Type B pancreatic cell (in vitro differentiated cells): ENCODE measurements at regions not wholly inside any gene's neighbourhood (a gene's known extent, or its start where the extent isn't known, plus 50 kb on each side); places are given as distances from the start of the nearest gene placed in this dataset.

Experiments used
- DNase-seq: peaks from one replicate; pipeline ENCODE4 v3.0.0; 2021; ENCODE audit warnings: mixed read lengths; ENCODE audit not compliant: unreplicated experiment; ENCODE audit errors: extremely low spot score
- H3K27ac Mint-ChIP-seq: 2 replicates; pipeline ENCODE4 v1.8.0; 2021; ENCODE audit warnings: mild to moderate bottlenecking, mixed read lengths
- H3K27me3 Mint-ChIP-seq: 2 replicates; pipeline ENCODE4 v1.8.0; 2021; ENCODE audit warnings: mixed read lengths
- H3K36me3 Mint-ChIP-seq: 2 replicates; pipeline ENCODE4 v1.8.0; 2021; ENCODE audit warnings: mixed read lengths
- H3K4me1 Mint-ChIP-seq: one replicate; pipeline ENCODE4 v1.8.0; 2021; ENCODE audit warnings: mixed read lengths; ENCODE audit not compliant: unreplicated experiment
- H3K4me3 Mint-ChIP-seq: 2 replicates; pipeline ENCODE4 v1.8.0; 2021; ENCODE audit warnings: mild to moderate bottlenecking, mixed read lengths
- H3K9me3 Mint-ChIP-seq: 2 replicates; pipeline ENCODE4 v1.8.0; 2021; ENCODE audit warnings: mixed read lengths
- CTCF ChIP-seq: fragments of 200-600 bp; sonication (generic); conservative IDR thresholded peaks from 2 replicates; pipeline ENCODE4 v1.5.0; 2021; ENCODE audit warnings: antibody characterized with exemption, mild to moderate bottlenecking

- peaks cover 9% of the 10 kb centered on the region for H3K27me3 Mint-ChIP-seq
- TF ChIP-seq CTCF, result no peak
Observed at GRCh38 chr6:1144842-1145767, 166.8 kb upstream of the FOXQ1 start.

GRCh38 chr6:1143655-1144054 lies 168.2 kb upstream of the FOXQ1 start:
- H3K9me3 Mint-ChIP-seq, result no peaks in the 10 kb centered on the region
- H3K4me1 Mint-ChIP-seq, result peaks cover 18% of the 10 kb centered on the region
- no peak overlapping the region for H3K27ac Mint-ChIP-seq
- no peaks in the 10 kb centered on the region for H3K36me3 Mint-ChIP-seq
- DNase-seq, result no peak
- peaks cover 9% of the 10 kb centered on the region for H3K27me3 Mint-ChIP-seq
- TF ChIP-seq CTCF, result no peak
- H3K4me3 Mint-ChIP-seq, result no peak overlapping the region

More at GRCh38 chr6:1144842-1145767, 166.8 kb upstream of the FOXQ1 start:
- Mint-ChIP-seq H3K9me3 (no peaks in the 10 kb centered on the region), H3K27ac (no peak overlapping the region), H3K4me1 (peaks cover 18% of the 10 kb centered on the region), H3K4me3 (no peak overlapping the region), H3K36me3 (no peaks in the 10 kb centered on the region)
- DNase-seq, result no peak

- Mint-ChIP-seq H3K4me3 (no peak overlapping the region), H3K27ac (no peak overlapping the region), H3K36me3 (no peaks in the 10 kb centered on the region)
Observed at GRCh38 chr6:1139155-1139890, 172.6 kb upstream of the FOXQ1 start.

GRCh38 chr6:1137849-1138248 lies 174.0 kb upstream of the FOXQ1 start:
- Mint-ChIP-seq H3K9me3 (no peaks in the 10 kb centered on the region), H3K36me3 (no peaks in the 10 kb centered on the region), H3K27ac (no peak overlapping the region), H3K27me3 (no peaks in the 10 kb centered on the region), H3K4me1 (peaks cover 3% of the 10 kb centered on the region), H3K4me3 (no peak overlapping the region)
- no peak for TF ChIP-seq CTCF
- DNase-seq, result no peak

More at GRCh38 chr6:1139155-1139890, 172.6 kb upstream of the FOXQ1 start:
- Mint-ChIP-seq H3K27me3 (no peaks in the 10 kb centered on the region), H3K9me3 (no peaks in the 10 kb centered on the region), H3K4me1 (no peaks in the 10 kb centered on the region)
- no peak for DNase-seq
- TF ChIP-seq CTCF, result no peak

- peaks cover 11% of the 10 kb centered on the region for H3K4me1 Mint-ChIP-seq
- no peak for DNase-seq
- no peaks in the 10 kb centered on the region for H3K36me3 Mint-ChIP-seq
- H3K27ac Mint-ChIP-seq, result no peak overlapping the region
- no peak overlapping the region for H3K4me3 Mint-ChIP-seq
- H3K27me3 Mint-ChIP-seq, result no peaks in the 10 kb centered on the region
- no peaks in the 10 kb centered on the region for H3K9me3 Mint-ChIP-seq
- no peak for TF ChIP-seq CTCF
Observed at GRCh38 chr6:1136827-1137226, 175.1 kb upstream of the FOXQ1 start.
